Activated gamma-delta T cell treated with Interleukin-2 at 50 U/mL for 16 hours (primary cell): ENCODE measurements at regions not wholly inside any gene's neighbourhood (a gene's known extent, or its start where the extent isn't known, plus 50 kb on each side); places are given as distances from the start of the nearest gene placed in this dataset.
"Not testable (repeated sequence)": the region's sequence is repeated elsewhere in the genome, so short reads cannot be mapped to it uniquely, and the experiment has no call there.

Experiments used
- DNase-seq: peaks from one replicate; pipeline ENCODE4 v3.0.0-alpha.2; 2020

DNA sequence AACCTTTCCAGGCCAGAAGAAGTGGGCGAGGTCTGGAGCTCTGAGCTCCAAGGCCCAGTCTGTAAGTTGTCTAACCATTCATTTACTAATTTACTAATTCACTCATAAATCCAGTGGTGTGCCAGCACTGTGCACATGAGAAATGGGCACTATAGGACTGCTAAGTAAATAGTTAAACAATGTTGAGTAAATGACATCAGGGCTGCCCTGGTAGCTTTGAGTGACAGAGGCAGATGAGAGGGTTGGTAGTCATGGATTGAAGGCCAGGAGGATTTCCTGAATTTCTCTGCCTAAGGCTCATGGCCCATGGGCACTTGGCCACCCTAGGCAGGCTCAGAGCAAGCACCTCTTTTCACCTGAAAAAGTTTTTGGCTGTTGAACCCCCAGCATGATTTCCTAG lies 216.9 kb upstream of the RXFP2 start:
- no peak for DNase-seq

DNA sequence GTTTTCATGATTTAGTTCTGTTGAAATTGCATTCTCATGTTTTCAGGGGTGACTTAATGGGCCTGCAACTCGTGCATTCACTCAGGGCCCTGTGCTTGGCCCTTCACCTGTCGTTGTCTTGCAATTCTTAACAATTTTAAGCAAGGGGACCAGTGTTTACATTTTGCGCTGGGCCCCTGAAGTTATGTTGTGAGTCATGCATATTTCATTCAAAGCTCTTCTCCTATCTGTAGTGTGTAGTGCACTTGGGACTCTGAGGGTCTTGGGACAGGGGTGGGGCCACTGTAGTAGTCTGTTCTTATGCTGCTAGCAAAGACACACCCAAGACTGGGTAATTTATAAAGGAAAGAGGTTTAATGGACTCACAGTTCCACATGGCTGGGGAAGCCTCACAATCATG lies 211.2 kb upstream of the RXFP2 start:
- no peak for DNase-seq

DNA sequence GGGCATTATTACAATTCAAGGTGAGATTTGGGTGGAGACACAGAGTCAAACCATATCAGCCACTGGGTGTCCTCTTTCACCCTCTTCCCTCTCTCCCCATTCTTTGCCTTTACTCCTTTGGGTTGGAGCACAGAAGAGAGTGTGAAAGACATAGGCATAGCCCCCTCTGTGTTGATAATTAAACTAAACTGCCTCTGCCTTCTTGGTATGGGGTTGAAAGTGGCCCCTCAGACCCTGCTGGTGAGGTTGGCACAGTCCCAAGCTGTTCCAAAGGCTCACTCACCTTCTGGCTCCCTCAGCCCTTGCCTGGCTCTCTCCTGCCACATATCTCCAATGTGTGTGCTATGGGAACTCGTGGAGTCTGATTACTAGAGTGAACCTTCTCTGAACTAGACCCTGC lies 210.6 kb upstream of the RXFP2 start:
- DNase-seq = no peak

DNA sequence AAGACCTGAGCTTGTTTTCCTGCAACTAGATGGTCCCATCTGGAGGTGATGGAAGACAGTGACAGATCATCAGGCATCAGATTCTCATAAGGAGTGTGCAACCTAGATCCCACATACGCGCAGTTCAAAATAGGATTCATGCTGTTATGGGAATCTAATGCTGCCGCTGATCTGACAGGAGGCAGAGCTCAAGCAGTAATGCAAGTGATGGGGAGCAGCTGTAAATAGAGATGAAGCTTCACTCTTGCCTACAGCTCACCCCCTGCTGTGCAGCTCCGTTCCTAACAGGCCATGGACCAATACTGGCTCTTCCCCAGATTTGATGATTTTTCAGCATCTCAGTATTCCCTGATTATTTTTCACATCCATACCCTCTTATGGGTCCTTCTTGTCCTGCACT lies 208.4 kb upstream of the RXFP2 start:
- no peak for DNase-seq

DNA sequence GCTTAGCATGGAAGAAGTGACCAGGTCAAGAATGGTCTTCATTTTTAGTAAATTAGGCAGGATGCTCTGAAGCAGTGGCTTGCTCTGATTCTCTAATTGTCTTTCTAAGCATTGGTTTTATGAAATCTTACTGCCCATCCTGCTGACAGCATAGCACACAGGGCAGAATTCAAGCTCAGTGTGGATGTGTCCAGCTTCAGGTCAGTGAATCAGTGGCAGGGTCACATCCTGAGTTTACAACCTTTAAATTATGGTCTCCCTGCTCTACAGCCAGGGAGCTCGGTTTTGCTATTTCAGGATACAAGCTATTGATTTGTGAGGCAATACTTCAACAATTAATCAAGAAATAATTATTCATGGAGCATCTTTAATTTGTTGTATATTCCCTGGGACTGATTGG lies 202.3 kb upstream of the RXFP2 start:
- DNase-seq = no peak

DNA sequence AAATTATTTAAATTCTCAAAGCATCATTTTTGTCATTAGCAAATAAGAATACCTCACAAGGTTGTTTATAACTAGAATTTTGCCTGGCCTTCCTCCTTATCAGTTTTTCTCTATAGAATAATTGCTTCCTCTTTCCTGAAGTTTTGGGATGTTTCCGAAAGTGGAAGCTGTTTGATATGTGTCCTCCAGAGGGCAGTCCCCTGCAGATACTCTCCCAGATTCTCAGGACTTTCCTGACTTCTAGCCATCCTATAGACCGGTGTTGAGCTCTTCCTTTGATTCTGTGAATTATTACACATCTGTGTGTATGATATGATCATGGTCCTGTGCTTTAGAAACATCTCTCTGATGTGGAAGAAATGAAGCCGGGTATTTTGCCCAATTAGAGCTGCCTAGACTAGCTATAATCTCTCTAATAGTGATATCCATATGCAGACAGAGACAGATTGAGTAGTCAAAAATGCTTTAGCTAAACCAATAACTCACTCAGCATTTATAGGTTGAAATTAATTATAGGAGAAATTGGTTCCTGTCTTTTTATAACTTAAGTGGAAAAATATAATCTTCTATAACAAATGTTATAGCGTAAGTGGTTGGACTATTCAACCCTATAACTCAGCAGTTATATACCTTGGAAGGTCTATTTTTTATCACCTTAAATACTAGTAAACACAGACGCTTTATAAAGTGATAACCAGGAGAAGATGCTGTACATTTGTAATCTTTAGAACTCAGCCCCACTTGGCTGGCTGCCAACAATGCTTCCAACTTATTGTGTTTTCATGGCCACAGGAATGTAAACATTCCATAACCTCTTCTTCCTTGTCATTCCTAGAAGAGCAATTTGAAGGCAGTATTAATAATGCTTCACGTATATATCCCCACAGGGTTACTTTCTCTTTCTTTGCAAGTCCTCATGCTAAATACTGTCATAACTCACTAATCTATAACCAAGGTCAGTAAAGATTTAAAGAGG lies 201.0 kb upstream of the RXFP2 start:
- DNase-seq = no peak

DNA sequence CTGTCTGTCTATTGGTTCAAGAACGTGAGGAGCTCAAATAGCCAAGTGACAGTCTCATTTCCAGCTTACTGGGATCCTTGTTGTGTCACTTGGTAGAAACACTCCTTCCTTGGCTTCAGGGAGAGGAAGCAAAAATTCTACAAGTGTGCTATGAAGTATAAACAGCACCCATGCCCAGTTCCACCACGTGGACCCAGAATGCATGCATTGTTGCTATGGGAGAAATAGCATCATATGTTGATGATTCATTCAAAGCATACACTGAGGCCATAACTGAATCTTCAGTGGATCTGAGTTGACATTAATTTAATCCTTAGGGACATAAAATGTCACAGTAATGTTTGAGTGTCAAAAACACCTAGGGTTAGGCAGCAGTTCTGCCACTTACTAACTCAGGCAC lies 199.0 kb upstream of the RXFP2 start:
- DNase-seq = no peak

DNA sequence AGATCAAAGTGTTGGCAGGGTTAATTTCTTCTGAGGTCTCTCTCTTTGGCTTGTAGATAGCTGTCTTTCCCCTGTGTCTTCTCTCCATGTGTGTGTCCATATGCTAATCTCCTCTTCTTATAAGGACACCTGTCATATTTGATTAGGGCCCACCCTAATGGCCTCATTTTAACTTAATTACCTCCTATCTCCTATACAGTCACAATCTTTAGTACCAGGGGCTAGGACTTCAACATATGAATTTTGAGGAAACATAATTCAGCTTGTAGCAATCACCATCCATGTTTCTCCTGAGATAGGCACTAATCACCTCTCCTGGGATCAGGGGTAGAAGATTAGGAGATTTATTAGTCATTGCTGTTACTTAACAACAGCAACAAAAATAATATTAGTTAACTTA lies 196.1 kb upstream of the RXFP2 start:
- DNase-seq = no peak

DNA sequence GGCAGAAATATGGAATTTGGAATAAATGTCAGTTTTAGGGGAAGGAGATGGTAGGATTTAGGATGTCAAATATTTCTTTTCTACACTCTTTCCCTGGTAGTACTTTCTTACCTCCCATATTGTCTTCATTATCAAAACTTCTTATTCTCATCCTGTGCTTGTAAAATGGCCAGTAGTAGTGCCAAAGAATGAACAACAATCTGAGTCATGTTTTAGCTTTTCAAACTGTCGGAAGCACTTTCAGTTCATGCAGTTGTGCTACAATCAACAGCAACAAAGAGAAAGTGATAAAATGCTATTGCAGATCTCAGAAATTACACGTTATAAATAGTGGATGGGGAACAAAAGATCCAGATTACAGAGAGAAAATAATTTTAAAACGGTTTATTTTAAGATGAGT lies 193.7 kb upstream of the RXFP2 start:
- no peak for DNase-seq

DNA sequence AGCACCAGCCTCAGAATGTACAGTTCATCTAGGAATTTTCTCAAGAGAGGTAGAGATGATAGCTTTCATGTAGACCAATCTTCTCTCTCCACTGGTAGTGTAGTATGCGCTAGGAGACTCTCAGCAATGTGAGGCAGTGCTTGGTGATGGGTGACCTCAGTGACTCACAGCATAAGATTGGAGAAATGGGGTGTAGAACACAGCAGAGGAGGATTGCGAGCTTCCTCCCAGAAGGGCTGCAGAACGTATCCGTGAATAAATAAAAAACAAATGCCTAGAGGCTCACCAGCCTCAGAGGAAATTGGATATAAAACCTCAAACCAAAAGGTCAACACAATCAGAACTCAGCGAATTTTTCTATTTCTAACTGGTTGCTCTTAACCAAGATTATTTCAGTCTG lies 182.9 kb upstream of the RXFP2 start:
- no peak for DNase-seq

DNA sequence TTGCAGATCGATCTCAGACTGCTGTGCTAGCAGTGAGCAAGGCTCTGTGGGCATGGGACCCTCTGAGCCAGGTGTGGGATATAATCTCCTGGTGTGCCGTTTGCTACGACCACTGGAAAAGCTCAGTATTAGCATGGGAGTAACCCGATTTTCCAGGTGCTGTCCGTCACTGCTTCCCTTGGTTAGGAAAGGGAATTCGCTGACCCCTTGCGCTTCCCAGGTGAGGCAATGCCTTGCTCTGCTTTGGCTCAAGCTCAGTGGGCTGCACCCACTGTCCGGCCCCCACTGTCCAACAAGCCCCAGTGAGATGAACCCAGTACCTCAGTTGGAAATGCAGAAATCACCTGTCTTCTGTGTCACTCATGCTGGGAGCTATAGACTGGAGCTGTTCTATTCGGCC lies 155.1 kb upstream of the RXFP2 start:
- not testable (repeated sequence) for DNase-seq

DNA sequence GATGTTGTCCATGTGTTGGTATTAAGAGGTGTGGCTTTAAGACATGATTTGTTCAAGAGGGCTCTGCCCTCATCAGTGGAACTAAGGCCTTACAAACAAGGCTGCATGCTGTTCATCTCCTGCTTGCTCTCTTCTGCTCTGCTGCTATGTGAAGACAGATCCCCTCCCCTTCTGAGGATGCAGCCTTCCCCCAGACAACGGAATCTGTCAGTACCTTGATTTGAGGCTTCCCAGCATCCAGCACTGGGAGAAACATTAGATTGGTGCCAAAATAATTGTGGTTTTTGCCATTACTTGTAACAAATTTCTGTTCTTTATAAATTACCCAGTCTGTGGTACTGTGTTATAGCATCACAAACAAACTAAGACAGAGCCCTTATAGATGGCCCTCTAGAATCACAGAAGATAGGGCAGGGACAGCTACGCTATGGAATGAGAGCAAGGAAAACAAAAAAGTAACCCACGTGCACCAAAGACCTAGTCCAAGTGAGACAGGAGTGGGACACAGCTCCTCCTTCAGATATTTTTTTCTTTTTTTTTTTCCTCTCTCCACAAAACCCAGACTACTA lies 151.5 kb upstream of the RXFP2 start:
- DNase-seq = no peak

DNA sequence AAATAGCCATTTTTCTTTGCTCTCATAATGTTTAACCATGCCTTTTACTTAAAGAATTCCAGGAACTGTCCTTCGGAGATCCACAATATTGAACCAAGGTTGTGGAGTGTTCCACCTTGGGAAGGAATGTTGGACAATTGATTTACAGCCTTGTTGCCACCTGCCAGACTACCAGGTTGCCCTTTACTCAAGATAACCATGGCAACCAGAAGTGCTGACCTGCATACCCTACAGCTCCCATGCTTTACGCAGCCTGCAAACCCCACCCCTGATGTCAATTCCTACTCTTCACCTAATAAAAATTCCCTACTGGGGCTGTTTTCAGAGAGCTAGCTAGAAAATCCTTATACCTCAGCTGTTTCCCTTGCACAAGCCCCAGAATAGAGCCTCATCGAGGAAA lies 151.0 kb upstream of the RXFP2 start:
- DNase-seq = no peak

DNA sequence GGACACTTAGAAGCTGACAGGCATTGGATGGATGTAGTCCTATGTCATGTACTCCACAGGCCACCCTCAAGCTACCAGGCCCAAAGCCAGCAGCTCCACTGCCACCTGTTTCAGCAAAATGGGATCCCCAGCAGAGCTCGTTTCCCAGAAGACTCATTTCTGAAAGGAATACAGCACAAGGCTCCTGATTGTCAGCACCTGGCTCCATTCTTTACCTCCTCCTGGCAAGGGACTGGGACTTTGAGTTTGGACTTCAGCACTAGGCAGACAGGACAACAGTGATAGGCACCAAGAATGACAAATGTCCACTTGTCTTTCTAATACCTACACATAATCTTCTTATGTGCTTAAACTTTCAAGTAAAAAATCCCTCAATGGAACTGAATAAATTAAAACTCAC lies 150.4 kb upstream of the RXFP2 start:
- no peak for DNase-seq

DNA sequence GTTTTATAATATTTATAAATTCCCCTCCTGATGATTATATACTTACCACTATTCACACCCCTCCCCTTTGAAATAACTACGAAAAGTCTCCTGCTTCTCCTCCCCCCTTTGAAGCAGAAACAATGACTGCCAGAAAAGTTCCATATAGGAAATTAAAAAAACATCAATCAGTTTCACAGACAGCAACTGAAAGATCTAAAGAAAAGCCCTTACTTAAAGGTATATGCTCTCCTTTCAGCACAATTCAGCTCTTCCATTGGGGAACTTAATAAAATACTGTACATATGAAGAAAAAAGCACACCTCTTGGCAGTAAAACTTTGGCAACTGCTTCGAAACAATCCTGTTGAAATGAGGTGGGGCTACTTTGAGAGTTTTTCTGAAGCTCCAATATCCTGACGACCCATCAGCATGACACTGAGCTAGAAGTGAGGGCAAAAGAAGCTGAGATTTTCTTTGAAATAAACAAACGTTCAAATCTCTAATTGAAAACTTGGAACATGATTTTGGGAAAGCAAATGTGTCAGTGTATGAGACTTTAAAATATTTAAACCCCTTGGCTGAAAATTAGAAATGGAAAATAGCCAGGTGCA lies 147.6 kb upstream of the RXFP2 start:
- DNase-seq = no peak

DNA sequence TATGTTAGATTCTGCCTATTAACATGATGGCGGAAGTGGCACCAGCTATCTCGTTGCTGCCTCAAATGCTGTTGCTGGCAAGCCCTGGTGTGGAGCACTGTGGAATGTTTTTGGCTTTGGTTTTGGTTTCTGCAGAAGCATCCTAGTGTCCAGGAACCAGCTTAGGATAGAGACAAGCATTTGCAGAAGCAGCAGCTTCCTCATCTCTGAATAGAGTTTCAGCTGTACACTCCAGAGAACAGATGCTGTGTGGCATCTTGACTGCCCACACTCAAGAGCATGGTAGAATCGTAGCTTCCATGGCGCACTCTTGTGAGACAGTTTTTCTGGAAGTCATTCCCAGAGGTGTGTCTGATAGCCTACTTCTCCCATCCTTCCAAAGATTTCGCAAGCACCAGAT lies 145.3 kb upstream of the RXFP2 start:
- no peak for DNase-seq

DNA sequence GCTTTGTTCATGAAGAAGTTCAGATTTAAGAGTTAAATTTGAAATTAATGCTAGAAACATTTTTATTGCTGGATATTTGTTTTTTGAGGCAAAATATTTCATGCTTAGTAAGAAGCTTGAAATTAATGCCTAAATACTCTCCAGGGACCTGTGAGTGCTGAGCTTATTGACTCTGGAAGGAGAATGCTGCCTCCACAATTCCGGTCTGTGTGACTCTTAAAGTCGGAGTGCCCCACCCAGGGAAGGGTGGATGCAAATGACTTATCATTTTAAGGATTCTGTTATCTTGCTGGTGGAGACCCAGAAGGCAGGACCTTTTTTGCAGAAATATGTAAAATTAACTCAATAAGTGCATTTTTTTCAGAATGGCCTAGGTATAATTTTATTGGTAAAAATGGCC lies 143.8 kb upstream of the RXFP2 start:
- DNase-seq = no peak

DNA sequence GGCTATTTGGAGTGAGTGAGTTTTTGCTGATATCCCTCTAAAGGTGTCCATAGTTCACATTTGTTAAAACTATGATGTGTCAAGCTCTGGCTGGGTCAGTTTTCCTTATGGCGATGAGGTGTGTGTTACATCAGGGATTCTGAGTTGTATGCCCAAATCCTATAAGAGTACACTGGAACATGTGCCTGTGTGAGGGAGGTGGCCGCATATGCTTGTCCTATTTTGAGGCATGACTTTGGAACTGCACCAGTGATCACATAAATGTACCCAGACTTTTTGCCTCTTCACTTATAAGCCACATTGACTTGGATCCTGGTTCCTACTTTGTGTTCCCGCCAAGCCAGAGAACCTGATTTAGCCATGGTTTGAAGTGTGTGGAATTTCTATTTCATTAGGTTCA lies 140.3 kb upstream of the RXFP2 start:
- no peak for DNase-seq

DNA sequence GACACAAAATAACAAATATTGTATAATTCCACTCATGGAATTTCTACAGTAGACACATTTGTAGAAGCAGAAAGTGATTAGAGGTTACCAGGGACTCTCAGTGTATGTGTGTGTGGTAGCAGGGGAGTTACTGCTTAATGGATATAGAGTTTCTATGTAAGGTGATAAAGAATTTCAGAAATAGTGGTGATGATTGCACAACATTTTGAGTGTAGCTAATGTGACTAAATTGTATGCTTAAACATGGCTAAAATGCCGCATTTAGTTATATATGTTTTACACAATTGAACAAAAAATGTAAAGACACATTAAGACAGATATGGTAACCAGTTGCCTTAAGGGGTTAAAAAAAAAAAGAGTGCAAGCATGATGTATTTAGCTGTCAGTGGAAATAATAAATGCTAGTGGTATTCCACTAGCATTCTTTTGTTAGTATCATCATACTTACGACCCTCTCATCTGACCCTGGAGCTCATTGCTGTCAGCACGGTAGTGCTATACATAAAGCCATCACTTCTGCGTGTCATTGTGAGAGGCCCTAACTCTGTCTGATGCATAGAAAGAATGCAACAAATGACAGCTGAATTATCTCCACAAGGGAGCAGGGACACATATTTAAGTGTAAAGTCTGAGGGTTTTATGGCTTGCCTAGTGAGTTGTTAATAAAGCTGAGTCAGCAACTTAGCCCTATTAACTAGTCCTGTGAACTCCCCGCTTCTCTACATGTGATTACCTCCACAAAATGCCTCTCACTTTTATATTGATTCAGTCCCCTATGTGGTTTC lies 134.1 kb upstream of the RXFP2 start:
- no peak for DNase-seq

DNA sequence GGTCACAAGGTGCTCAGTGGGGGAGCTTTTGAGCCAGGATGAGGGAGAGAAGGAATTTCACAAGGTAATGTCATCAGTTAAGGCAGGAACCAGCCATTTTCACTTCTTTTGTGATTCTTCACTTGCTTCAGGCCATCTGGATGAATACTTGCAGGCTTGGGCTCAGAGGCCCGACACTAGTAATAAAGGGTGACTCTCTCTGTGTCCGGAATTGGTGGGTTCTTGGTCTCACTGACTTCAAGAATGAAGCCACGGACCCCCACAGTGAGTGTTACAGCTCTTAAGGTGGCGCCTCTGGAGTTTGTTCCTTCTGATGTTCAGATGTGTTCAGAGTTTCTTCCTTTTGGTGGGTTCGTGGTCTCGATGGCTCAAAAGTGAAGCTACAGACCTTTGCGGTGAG lies 131.8 kb upstream of the RXFP2 start:
- not testable (repeated sequence) for DNase-seq

DNA sequence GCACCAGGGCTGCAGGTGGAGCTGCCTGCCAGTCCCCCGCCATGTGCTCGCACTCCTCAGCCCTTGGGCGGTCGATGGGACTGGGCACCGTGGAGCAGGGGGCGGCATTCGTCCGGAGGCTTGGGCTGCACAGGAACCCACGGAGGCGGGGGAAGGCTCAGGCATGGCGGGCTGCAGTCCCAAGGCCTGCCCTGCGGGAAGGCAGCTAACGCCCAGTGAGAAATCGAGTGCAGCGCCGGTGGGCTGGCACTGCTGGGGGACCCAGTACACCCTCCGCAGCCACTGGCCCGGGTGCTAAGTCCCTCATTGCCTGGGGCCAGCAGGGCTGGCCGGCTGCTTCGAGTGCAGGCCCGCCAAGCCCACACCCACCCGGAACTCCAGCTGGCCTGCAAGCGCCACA lies 130.5 kb upstream of the RXFP2 start:
- DNase-seq = not testable (repeated sequence)

DNA sequence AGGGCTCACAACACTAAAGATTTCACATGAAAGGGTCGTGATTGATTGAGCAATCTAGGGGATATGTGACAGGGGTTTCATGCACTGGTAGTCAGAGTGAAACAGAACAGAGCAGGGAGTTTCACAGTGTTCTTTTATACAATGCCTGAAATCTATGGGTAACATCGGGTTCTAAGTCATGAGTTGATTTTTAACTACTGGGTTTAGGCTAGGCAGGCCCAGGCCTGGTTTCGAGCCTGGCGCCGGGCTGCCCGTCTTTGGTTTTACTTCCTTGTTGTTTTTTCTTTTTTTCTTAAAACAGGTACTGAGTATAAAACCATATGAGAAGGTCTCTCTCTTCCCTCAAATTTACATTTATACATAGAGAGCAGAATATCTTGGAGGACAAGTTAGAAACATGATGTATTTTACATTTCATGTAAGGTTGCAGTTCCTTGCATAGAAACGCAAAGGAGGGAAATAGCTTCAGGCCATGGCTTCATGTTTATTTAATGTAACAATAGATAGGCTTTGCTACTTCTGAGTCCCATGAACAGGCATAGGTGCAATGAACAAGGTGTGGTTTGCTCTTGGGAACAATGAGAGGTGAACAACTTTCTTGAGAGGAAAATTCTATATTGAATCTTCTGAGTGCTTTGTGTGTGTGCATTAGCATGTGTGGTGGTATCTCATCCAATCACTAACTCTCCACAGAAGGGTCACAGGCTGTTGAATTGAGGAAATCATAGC lies 128.9 kb upstream of the RXFP2 start:
- no peak for DNase-seq

DNA sequence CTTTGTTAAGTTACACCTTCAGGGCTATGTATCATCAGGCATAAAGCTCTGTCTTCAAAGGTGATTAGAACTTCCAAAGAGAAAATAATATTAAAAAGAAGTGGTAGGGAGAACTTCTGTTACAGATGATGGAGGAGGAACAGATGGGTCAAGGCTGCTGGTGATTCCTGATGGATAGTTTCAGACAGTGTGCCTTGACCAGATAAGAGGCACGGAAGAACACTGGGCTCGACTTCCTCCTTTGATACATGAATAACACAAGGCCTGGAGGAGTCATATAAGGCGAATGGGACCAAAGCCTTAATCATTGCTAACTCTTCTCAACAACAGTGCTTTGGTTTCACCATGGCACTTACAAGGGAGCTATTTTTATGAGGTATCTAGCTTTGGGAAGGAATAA lies 128.1 kb upstream of the RXFP2 start:
- no peak for DNase-seq
